Adrenal gland (tissue), 9 donors: ENCODE measurements at regions not wholly inside any gene's neighbourhood (a gene's known extent, or its start where the extent isn't known, plus 50 kb on each side); places are given as distances from the start of the nearest gene placed in this dataset.

Source experiments
- DNase-seq, 7 donors: peaks; one replicate each; pipeline ENCODE4 v3.0.0-alpha.2; 2019 to 2020
- H3K27ac ChIP-seq, 5 donors: fragments of 200-600 bp; sonication (generic) in 4 of 5; 1 replicate in 3 of 5; 2 replicates in 2 of 5; pipeline versions ENCODE4 v1.5.1 to v1.8.0; 2016 to 2020; ENCODE audit warnings: mild to moderate bottlenecking in 1 of 5
- H3K27me3 ChIP-seq: fragments of 200-600 bp; 2 replicates; pipeline ENCODE4 v1.8.0; 2021
- H3K36me3 ChIP-seq, 2 donors: fragments of 200-600 bp; replicated peaks in 1 of 2; 1 replicate in 1 of 2; 2 replicates in 1 of 2; pipeline versions ENCODE4 v1.5.1 to v1.8.0; 2018 to 2022
- H3K4me1 ChIP-seq, 2 donors: fragments of 200-600 bp; replicated peaks in 1 of 2; 1 replicate in 1 of 2; 2 replicates in 1 of 2; pipeline versions ENCODE4 v1.5.1 to v1.8.0; 2018 to 2021
- H3K4me3 ChIP-seq, 4 donors: fragments of 200-600 bp; sonication (generic) in 3 of 4; one replicate each; pipeline ENCODE4 v1.5.1; 2016 to 2018
- H3K9me3 ChIP-seq, 3 donors: fragments of 200-600 bp; sonication (generic) in 1 of 3; replicated peaks in 1 of 3; 1 replicate in 2 of 3; 2 replicates in 1 of 3; pipeline versions ENCODE4 v1.5.1 to v1.8.0; 2016 to 2021
- CTCF ChIP-seq, 6 experiments: fragments of 450-650 bp in 4 of 6; fragments of 200-600 bp in 2 of 6; sonication (generic) in 1 of 6; IDR thresholded peaks; 1 replicate in 5 of 6; 2 replicates in 1 of 6; pipeline versions ENCODE4 v1.5.1 to v1.8.0; 2016 to 2021; ENCODE audit warnings: antibody characterized with exemption in 6 of 6, mild to moderate bottlenecking in 2 of 6, moderate library complexity in 1 of 6
- POLR2A ChIP-seq, 2 donors: fragments of 450-650 bp; IDR thresholded peaks; one replicate each; pipeline ENCODE4 v1.6.1; 2017; ENCODE audit warnings: antibody characterized with exemption in 2 of 2, mild to moderate bottlenecking in 2 of 2, moderate library complexity in 1 of 2
- WGBS, 4 donors: extraction: QIAGEN DNeasy Blood & Tissue Kit in 2 of 4; methylation state at CpG; one replicate each; pipeline versions ENCODE4 v1.1.5 to v1.1.7; 2013 to 2017; 5-methylcytosine and 5-hydroxymethylcytosine counted together
- intact Hi-C, 2 donors: fragments of 100-400 bp; cut with DNase I; formaldehyde crosslinking; loops; one replicate each; pipeline versions ENCODE4 v1.14.1 to v1.15.0; 2022 to 2023
- donor health status: healthy with polysubstance abuse.
- donor health status: Bipolar disorder and iron deficiency.
- donor health status: DM: yes; HTN: yes; CAD: no.
- donor health status: DM: no; HTN: no; CAD: no.
- donor health status: DM: no; HTN: no; CAD: no.

- intact Hi-C loops = no loop called here
- 88 to 92% (median 90%) methylated on average over 1 of the region's 1 CpG for WGBS, 4 donors
- no peaks in the 10 kb centered on the region for H3K36me3 ChIP-seq
- no peak overlapping the region for H3K4me3 ChIP-seq
- TF ChIP-seq CTCF (IDR thresholded peaks at IDR 0.05) = no peak
- no peak for TF ChIP-seq POLR2A (IDR thresholded peaks at IDR 0.05)
- no peaks in the 10 kb centered on the region for H3K27me3 ChIP-seq
- no peaks in the 10 kb centered on the region for H3K9me3 ChIP-seq
- H3K27ac ChIP-seq = no peak overlapping the region
- DNase-seq = no peak
- H3K4me1 ChIP-seq = no peaks in the 10 kb centered on the region
Observed at GRCh38 chr16:9389543-9390207, 298.2 kb downstream of the HAPSTR1 start.

- no peaks in the 10 kb centered on the region for H3K27me3 ChIP-seq
- TF ChIP-seq CTCF (IDR thresholded peaks at IDR 0.05) (no peak), POLR2A (IDR thresholded peaks at IDR 0.05) (no peak)
- no peaks in the 10 kb centered on the region for H3K36me3 ChIP-seq
- WGBS, 4 donors = 72 to 84% (median 80%) methylated on average over 7 of the region's 7 CpGs
- no peak overlapping the region for H3K4me3 ChIP-seq
- H3K27ac ChIP-seq = no peak overlapping the region
- no peak for DNase-seq
- no peaks in the 10 kb centered on the region for H3K9me3 ChIP-seq
- intact Hi-C loops = no loop called here
- no peaks in the 10 kb centered on the region for H3K4me1 ChIP-seq
Observed at GRCh38 chr16:9392956-9393355, 301.5 kb downstream of the HAPSTR1 start.

- Histone ChIP-seq H3K4me1 (no peaks in the 10 kb centered on the region), H3K27me3 (no peaks in the 10 kb centered on the region), H3K9me3 (no peaks in the 10 kb centered on the region), H3K36me3 (no peaks in the 10 kb centered on the region), H3K27ac (no peak overlapping the region), H3K4me3 (no peak overlapping the region)
- DNase-seq = no peak
- intact Hi-C loops = no loop called here
- 61 to 75% (median 69%) methylated on average over 8 of the region's 8 CpGs for WGBS, 4 donors
- TF ChIP-seq CTCF (IDR thresholded peaks at IDR 0.05) (no peak), POLR2A (IDR thresholded peaks at IDR 0.05) (no peak)
Observed at GRCh38 chr16:9393591-9393990, 302.1 kb downstream of the HAPSTR1 start.

GRCh38 chr16:9395958-9396359 lies 304.5 kb downstream of the HAPSTR1 start:
- intact Hi-C loops = no loop called here
- Histone ChIP-seq H3K27ac (no peak overlapping the region), H3K36me3 (no peaks in the 10 kb centered on the region), H3K27me3 (no peaks in the 10 kb centered on the region), H3K9me3 (no peaks in the 10 kb centered on the region), H3K4me3 (no peak overlapping the region), H3K4me1 (no peaks in the 10 kb centered on the region)
- no peak for DNase-seq
- TF ChIP-seq POLR2A (IDR thresholded peaks at IDR 0.05) (no peak), CTCF (IDR thresholded peaks at IDR 0.05) (no peak)
- WGBS, 4 donors = 72 to 94% (median 80%) methylated on average over 3 of the region's 3 CpGs
